ENCODE measurements at regions not wholly inside any gene's neighbourhood (a gene's known extent, or its start where the extent isn't known, plus 50 kb on each side); places are given as distances from the start of the nearest gene placed in this dataset.

DNA sequence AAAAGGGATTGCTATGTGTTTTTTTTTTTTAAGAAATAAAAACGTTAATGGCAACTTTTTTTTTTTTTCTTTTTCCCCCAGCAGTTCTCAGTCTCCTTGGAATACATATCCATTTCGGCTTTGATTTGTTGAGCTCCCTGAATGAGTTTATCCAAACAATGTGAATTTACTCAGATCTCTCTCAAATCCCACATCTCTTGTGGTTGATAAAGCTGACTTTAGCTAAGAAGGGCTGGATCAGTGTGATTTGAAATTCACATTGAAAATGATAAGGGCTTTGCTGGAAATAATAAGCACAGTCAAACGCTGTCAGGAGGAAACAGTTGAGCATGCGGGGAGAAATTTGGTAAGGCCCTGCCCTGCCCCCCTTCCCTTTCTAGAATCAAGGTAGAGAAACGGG lies 74.1 kb upstream of the IRX3 start:
- H3K4me3 ChIP-seq (ENCODE audit: low read depth, low read length), result no peak overlapping the region
- TF ChIP-seq, protein P1, sequence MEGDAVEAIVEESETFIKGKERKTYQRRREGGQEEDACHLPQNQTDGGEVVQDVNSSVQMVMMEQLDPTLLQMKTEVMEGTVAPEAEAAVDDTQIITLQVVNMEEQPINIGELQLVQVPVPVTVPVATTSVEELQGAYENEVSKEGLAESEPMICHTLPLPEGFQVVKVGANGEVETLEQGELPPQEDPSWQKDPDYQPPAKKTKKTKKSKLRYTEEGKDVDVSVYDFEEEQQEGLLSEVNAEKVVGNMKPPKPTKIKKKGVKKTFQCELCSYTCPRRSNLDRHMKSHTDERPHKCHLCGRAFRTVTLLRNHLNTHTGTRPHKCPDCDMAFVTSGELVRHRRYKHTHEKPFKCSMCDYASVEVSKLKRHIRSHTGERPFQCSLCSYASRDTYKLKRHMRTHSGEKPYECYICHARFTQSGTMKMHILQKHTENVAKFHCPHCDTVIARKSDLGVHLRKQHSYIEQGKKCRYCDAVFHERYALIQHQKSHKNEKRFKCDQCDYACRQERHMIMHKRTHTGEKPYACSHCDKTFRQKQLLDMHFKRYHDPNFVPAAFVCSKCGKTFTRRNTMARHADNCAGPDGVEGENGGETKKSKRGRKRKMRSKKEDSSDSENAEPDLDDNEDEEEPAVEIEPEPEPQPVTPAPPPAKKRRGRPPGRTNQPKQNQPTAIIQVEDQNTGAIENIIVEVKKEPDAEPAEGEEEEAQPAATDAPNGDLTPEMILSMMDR (IDR thresholded peaks at IDR 0.05; ENCODE audit: low read depth, low read length), result no peak

DNA sequence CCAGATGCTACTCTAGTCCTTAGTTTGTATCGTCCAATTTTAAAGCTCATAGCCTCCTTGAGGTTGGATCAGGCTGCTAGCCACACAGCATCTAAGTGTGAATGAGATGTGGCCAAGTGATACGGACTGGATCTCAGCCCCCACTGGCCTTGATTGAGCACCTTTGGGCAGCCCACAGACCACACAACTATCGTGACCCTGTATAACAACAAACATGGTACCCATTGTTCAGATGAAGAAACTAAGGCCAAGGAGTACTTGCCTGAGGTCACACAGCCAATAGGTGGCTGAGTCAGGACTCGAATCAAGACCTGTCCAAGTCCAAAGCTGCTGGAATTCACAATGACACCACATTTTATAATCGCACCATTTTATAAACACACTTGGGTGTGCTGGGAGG lies 73.0 kb upstream of the IRX3 start:
- H3K4me3 ChIP-seq (ENCODE audit: low read depth, low read length), result no peak overlapping the region
- TF ChIP-seq, protein P1 (IDR thresholded peaks at IDR 0.05; ENCODE audit: low read depth, low read length), result no peak

DNA sequence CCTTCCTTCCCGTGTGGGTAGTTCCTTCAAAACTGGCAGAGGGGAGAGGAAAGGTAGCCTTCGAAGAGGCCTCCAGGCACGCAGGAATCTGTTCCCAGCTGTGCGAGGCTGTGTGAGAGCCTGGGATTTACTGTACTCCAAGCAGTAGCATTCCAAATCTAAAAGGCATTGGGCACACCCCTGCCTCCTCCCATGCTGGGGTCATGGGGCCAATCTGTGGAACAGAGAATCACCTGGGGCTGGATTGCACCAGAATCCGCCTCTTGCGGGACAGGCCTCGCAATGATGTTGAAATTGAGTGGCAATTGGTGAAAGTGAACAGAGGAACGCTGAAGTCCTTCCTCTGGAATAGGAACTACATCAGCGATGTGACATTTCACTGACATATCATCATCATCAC lies 72.5 kb upstream of the IRX3 start:
- TF ChIP-seq, protein P1 (IDR thresholded peaks at IDR 0.05; ENCODE audit: low read depth, low read length), result no peak
- no peak overlapping the region for H3K4me3 ChIP-seq (ENCODE audit: low read depth, low read length)

DNA sequence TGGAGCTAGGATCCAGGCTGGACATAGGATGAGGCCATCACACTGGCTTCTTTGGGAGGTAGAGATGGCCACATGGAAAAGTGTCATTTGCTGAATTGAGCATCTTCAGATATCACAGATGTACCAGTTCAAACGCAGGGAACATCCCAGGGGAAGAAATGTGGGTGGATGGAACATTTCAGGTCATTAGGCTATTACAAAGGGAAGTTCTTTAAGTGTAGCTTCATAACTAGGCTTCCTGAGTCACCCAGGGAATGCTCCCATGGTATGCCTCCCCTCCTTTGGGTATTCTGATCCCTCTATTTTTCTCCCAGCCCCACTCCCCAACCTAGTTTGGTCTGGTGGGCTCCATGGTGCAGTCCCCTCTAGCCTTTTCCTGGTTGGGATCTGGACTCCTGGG lies 69.8 kb upstream of the IRX3 start:
- TF ChIP-seq, protein P1 (IDR thresholded peaks at IDR 0.05; ENCODE audit: low read depth, low read length), result no peak
- no peak overlapping the region for H3K4me3 ChIP-seq (ENCODE audit: low read depth, low read length)

DNA sequence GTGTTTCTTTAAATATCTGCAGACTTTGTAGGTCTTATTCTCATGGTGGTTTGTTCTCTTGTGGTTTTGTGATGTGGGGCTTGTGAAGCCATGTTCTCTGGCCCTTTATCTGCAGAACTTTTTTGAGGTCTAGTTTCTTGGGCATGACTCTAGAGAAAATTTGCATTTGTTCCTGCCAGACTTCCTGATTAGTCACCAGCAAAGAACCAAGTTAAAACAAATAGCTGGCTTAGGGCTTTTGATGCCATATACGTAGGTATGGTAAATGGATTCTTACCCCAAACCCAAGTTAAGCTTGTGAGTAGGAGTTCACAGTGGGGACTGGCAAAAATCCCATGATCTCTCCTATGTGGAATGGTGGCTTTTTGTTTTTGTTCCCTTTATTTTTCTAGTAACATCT lies 68.7 kb upstream of the IRX3 start:
- TF ChIP-seq, protein P1 (IDR thresholded peaks at IDR 0.05; ENCODE audit: low read depth, low read length), result no peak
- no peak overlapping the region for H3K4me3 ChIP-seq (ENCODE audit: low read depth, low read length)

DNA sequence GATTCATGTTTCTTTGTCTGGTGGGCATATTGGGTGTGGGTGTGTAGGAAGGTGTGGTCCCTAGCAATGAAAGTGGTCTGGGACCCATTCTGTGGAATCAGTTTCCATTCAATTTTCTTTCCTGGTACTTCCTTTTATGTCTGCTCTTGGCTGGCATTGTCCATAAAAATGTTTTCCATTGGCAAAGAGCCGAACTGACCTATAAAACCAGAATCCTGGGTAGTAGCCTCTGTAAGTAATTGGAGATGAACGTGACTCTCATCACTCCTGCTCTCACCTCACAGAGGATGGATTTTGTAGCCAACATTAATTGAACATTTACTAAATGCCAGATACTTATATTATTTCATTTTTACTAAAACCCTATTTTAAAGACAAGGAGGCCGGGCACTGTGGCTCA lies 66.5 kb upstream of the IRX3 start:
- TF ChIP-seq, protein P1 (IDR thresholded peaks at IDR 0.05; ENCODE audit: low read depth, low read length), result no peak
- no peak overlapping the region for H3K4me3 ChIP-seq (ENCODE audit: low read depth, low read length)

DNA sequence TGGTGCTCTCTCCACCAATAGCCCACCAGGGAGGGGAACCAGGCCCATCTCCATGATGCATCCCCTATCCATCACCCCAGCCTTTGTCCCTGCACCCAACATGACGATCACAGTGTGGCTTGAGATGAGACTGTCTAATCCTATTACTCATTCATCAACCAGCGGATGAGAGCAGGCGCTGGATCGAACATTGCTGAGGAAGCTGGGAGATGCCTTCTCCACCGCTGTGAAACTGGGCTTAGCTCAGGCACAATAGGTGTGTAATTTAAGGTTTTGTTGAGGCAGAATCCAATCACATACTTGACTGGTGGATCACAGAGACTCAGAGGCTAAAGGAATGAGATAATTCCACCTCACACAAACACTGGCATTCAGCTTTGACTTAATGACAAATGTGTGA lies 64.6 kb upstream of the IRX3 start:
- TF ChIP-seq, protein P1 (IDR thresholded peaks at IDR 0.05; ENCODE audit: low read depth, low read length), result no peak
- H3K4me3 ChIP-seq (ENCODE audit: low read depth, low read length), result no peak overlapping the region

Measured in WI38 (cell line).